DMS53 treated with DMSO at 0.1 percent for 48 hours (cell line): ENCODE measurements at regions not wholly inside any gene's neighbourhood (a gene's known extent, or its start where the extent isn't known, plus 50 kb on each side); places are given as distances from the start of the nearest gene placed in this dataset.

Experiments used
- DNase-seq: peaks from one replicate; lab custom pipeline; 2025; ENCODE audit not compliant: unreplicated experiment; lab: John Stamatoyannopoulos, UW

DNA sequence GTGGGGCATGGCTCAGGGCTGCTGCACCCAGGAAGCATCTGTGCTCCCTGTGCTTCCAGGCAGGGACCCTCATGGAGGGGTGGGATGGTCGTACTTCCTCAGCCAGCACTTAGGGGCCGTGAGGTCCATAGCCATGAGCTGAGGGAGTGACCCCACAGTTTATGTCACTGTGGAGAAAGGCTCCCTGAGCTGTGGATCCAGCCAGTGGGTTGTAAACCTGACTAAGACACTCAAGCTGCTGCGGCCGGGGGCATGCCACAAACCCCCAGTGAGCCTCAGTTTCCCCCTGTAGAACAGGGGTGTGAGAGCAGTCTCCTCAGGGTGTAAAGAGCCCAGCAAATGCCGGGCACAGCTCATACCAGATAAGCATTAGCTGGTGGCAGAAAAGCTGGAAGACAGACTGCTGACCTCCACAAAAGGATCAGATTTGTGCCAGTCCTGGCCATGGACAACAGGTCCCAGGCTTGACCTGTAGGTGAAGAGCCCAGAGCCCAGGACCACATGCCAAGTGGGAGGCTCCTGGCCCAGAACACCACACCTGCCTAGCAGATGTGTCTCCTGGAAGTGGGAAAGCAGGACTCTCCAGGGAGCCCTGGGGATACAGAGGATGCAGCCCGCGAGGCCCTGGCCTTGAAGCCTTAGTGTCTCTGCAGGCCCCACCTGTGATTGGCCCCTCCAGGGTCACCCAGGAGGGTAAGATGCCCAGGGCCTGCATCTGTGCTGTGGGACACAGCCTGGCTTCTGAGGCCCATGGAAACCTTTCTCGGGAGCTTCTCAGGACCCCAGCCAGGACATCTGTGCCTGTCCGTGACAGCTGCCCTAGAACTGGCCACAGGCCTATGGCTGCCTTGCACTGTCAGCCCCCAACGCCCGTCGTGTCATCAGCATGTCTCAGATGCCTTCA, 78.1 kb upstream of the RET start:
- DNase-seq, result no peak

DNA sequence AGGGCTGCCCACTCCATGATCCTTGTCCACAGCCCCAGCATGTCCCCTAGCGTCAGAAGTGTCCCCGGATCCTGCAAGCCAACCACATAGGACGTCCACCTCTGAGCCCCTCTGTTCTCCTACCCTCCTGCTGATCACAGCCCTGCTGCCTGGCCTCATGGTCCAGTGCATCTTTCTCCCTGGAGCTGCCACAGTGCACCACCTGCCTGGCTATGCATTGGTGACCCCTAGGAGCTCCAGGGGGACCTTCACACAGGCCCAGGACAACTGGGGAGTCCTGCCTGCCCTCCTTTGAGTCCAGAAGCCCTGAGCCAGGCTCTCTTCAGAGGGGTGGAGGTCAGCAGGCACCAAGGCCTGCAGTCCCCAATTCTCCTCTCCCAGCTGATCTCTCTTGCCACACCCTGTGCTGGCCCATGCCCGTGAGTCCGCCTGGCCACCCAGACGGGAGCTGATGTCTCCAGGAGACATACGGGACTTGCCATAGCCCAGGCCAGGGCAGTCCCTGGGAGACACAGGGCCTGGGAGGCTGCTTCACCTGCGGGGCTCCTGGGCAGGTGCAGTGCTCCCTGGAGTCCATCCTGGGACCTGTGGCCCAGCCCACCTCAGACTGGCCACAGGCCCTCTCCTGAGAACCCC, 77.4 kb upstream of the RET start:
- DNase-seq, result no peak

DNA sequence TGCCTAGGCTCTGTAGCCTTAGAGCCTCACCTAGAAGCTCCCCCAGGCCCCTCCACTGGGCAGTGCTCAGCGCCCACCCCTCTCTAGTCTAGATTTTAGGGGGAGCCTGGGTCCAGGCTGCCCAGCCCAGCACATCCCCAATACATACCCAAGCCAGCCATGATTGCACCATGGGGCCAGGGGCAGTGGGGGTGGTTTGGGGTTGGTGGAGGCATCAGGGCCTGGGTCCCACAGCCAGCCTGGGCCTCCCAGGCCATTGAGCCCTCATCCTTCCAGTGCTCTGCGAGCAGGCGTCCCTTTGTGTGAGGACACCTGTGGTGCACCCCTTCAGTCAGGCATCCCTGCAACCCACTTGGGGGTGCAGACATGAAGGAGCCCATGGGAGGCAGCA, 76.9 kb upstream of the RET start:
- DNase-seq, result no peak

- no peak for DNase-seq
Observed at GRCh38 chr10:43000651-43001426, 76.0 kb upstream of the RET start.

DNA sequence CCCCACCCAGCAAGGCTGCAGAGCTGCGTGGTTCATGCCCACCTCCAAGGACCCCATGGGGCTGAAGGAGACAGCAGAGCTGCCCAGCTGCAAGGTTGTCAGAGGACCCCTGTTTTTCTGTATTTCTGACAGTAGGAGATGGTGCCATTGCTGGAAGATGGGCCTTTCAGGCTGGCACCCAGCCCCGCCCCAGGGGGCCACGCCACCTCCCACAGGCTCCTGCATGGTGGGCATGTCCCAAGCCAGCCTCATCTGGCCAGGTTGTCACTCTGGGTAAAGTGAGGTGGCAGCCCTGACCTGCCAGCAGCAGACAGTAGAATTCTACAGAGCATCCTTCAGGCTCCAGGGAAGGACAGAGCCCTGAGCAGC, 75.5 kb upstream of the RET start:
- DNase-seq, result no peak

GRCh38 chr10:43002596-43002995, 74.3 kb upstream of the RET start:
- no peak for DNase-seq

- DNase-seq, result no peak
Observed at GRCh38 chr10:43006490-43006889, 70.4 kb upstream of the RET start.

DNA sequence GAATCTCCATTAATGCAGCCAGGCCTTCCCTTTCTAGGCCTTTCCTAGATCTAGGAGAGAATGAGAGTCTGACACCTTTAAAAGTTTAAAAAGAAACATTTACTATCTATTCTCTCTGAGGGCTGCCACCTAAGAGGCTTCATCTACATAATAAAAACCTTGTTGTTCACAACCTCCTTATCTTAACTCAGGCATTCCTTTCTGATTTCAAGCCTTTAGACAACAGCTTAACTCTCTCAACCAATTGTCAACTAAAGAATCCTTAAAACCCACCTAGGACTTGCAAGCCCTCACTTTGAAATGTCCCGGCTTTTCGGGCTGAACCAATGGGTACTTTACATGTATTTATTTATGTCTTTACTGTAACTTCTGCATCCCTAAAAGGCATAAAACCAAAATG, 64.3 kb upstream of the RET start:
- no peak for DNase-seq

DNA sequence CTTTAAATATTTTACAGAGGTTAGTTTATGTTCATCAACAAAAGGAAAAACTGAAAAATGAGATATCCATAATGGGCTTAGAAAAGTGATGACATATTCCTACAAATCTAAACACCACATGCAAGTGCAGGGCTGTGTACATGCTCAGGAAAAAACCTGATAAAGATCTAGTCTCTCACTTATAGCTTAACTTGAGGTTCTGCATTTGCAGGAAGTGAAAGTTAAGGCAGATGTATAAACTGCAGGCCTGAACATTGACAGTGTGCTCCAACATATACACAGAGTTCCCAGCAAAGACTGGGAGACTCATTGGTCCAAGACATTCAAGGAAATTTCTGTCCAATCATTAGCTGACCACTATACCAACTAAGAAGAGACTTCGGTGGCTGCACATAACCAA, 63.8 kb upstream of the RET start:
- no peak for DNase-seq

DNA sequence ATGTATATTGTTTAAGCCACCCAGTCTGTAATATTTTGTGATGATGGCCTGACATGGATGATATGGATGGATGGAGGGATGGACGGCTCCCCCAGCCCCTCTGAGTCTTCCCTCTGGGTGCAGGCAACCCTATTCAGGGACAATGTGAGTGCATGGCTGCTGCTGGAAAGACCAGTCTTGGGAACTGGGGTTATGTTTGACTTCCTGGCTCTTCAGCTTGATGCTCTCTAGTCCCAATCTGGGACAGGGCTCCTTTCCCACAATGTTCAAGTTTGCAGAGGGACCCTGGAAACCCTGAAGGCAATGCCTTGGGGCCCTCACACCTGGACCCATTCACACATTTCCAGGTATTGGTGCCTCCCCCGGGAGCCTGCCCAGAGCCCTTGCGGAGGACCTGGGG, 52.3 kb upstream of the RET start:
- no peak for DNase-seq

GRCh38 chr10:43024942-43025700, 51.7 kb upstream of the RET start:
- peak; percentile 46 for DNase-seq

GRCh38 chr10:43026039-43026973, 50.6 kb upstream of the RET start:
- DNase-seq, result peak; percentile 91
